ENCODE measurements at regions not wholly inside any gene's neighbourhood (a gene's known extent, or its start where the extent isn't known, plus 50 kb on each side); places are given as distances from the start of the nearest gene placed in this dataset.

GRCh38 chr13:34546344-34547250 lies 395.5 kb upstream of the NBEA start:
- TF ChIP-seq, protein P1, sequence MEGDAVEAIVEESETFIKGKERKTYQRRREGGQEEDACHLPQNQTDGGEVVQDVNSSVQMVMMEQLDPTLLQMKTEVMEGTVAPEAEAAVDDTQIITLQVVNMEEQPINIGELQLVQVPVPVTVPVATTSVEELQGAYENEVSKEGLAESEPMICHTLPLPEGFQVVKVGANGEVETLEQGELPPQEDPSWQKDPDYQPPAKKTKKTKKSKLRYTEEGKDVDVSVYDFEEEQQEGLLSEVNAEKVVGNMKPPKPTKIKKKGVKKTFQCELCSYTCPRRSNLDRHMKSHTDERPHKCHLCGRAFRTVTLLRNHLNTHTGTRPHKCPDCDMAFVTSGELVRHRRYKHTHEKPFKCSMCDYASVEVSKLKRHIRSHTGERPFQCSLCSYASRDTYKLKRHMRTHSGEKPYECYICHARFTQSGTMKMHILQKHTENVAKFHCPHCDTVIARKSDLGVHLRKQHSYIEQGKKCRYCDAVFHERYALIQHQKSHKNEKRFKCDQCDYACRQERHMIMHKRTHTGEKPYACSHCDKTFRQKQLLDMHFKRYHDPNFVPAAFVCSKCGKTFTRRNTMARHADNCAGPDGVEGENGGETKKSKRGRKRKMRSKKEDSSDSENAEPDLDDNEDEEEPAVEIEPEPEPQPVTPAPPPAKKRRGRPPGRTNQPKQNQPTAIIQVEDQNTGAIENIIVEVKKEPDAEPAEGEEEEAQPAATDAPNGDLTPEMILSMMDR (IDR thresholded peaks at IDR 0.05; ENCODE audit: insufficient read depth, low read length): no peak
- TF ChIP-seq, protein P2, sequence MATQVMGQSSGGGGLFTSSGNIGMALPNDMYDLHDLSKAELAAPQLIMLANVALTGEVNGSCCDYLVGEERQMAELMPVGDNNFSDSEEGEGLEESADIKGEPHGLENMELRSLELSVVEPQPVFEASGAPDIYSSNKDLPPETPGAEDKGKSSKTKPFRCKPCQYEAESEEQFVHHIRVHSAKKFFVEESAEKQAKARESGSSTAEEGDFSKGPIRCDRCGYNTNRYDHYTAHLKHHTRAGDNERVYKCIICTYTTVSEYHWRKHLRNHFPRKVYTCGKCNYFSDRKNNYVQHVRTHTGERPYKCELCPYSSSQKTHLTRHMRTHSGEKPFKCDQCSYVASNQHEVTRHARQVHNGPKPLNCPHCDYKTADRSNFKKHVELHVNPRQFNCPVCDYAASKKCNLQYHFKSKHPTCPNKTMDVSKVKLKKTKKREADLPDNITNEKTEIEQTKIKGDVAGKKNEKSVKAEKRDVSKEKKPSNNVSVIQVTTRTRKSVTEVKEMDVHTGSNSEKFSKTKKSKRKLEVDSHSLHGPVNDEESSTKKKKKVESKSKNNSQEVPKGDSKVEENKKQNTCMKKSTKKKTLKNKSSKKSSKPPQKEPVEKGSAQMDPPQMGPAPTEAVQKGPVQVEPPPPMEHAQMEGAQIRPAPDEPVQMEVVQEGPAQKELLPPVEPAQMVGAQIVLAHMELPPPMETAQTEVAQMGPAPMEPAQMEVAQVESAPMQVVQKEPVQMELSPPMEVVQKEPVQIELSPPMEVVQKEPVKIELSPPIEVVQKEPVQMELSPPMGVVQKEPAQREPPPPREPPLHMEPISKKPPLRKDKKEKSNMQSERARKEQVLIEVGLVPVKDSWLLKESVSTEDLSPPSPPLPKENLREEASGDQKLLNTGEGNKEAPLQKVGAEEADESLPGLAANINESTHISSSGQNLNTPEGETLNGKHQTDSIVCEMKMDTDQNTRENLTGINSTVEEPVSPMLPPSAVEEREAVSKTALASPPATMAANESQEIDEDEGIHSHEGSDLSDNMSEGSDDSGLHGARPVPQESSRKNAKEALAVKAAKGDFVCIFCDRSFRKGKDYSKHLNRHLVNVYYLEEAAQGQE (IDR thresholded peaks at IDR 0.05; ENCODE audit: insufficient replicate concordance, low read depth): no peak
- TF ChIP-seq GABPA (IDR thresholded peaks at IDR 0.05; ENCODE audit: low read depth) (no peak), POLR2AphosphoS5 (IDR thresholded peaks at IDR 0.05; ENCODE audit: low read depth) (no peak), SPI1 (IDR thresholded peaks at IDR 0.05; ENCODE audit: borderline replicate concordance, low read depth) (no peak)

Measured in HL-60 (cell line).